GM21367 (cell line): ENCODE measurements at regions not wholly inside any gene's neighbourhood (a gene's known extent, or its start where the extent isn't known, plus 50 kb on each side); places are given as distances from the start of the nearest gene placed in this dataset.

Experiments
- ATAC-seq: cut with Tn5 transposase; IDR thresholded peaks from one replicate; pipeline ENCODE4 v1.9.1; 2021; ENCODE audit not compliant: unreplicated experiment

DNA sequence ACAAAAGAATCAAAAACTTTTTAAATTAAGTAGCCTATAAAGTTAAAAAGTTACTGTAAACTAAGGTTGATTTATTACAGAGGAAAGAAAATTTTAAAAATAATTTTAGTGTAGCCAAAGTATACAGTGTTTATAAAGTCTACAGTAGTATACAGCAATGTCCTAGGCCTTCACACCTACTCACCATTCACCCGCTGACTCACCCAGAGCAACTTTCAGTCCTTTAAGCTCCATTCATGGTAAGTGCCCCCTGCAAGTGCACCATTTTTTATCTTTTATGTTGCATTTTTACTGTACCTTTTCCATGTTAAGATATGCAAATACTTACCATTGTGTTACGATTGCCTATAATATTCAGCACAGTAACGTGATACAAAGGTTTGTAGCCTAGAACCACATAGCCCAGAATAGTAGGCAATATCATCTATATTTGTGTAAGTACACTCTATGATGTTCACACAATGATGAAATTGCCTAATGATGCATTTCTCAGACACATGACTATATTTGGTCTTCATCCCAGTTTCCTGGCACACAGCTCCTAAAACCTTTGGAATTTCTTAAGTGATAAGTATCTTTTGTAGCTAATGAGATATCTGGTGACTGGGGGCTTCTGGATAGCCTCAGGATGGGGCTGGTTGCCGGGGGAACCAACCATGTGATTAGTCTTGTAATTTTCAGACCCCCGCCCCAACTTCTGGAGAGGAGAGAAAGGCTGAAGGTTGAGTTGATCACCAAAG lies 111.0 kb downstream of the MRPL14 start:
- ATAC-seq = no peak

DNA sequence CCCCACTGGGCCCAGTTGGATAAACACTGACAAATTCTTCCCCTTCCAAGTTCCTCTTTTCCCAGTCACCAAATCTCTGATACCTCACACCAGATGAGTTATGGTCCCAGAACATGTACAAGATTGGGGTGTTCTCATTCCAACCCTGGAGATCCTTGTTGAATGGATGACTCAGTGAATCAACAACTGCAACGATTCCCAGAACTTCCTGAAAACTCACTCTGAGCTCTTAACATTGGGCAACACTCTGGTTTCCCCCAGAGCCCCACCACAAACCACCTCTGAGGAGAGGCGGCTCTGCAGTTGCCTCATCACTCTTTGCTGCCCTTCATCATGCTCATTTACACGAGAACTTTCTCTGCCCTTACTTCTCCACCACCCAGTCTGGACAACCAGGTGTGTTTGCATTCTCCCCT lies 115.2 kb downstream of the MRPL14 start:
- ATAC-seq = no peak

DNA sequence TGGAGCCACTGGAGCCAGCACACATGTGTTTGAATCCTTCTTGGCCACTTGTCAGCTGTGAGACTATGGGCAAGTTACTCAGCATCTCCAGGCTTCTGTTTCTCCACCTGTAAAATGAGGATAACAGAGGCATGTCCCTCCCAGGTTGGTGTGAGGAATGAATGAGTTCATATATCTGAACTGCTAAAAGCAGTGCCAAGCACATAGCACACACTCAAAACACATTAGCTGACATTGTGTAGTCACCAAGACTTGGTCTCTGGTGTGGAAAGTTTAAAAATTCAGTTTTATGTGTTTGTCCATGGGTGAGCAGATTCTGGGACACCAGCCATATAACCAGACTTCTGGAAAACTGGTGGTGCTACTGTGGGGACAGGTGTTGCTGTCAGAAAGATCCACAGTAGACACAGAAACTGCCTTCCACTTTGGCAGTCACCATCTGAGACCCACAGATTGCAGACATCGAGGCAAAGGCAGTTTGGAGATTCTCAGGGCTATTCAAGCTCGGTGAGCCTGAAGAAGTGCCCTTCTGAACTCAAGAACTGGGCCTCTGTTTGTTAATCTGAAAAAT lies 115.8 kb downstream of the MRPL14 start:
- no peak for ATAC-seq

DNA sequence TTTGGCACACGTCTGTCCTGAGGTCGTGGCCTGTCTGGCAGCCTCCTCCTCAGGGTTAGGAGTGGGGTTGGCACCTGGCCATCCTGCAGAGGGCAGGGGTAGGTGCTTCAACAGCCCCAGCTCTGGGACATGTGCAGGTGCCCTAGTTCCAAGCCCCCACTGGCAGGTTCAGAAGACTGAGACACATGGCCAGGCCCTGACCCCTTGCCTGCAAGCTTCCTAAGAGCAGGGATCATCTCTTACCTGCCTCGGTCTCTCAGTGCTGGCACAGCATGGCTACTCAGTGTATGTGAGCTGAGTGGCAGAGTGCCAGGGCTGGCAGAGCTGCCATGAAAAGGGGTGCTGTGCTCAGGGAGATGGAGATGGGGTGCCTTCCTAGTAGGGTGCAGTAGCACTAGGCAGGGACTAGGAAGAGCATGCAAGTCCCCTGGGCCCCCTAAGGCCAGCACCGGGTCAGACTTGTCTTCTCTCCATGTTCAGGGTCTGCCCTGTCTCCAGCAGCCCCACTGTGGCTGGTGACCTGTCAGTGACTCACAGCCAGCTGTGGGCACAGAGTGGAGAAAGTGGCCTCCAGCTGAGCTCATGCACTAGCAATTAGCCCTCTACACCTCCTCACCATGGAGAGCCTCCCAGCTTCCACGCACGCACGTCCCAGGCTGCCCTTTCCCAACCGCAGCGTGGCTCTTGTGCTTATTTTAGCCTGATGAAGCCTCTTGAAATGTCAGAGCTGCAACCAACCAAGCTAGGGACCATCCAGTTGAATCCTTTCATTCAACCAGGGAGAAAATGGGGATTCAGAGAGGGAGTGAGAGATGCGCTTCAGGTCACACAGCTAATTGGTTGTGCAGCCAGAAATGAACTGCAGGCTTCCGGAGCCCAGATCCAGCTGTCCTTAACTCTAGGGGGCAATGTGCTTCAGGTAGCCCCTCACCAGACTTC lies 116.6 kb downstream of the MRPL14 start:
- ATAC-seq = no peak

DNA sequence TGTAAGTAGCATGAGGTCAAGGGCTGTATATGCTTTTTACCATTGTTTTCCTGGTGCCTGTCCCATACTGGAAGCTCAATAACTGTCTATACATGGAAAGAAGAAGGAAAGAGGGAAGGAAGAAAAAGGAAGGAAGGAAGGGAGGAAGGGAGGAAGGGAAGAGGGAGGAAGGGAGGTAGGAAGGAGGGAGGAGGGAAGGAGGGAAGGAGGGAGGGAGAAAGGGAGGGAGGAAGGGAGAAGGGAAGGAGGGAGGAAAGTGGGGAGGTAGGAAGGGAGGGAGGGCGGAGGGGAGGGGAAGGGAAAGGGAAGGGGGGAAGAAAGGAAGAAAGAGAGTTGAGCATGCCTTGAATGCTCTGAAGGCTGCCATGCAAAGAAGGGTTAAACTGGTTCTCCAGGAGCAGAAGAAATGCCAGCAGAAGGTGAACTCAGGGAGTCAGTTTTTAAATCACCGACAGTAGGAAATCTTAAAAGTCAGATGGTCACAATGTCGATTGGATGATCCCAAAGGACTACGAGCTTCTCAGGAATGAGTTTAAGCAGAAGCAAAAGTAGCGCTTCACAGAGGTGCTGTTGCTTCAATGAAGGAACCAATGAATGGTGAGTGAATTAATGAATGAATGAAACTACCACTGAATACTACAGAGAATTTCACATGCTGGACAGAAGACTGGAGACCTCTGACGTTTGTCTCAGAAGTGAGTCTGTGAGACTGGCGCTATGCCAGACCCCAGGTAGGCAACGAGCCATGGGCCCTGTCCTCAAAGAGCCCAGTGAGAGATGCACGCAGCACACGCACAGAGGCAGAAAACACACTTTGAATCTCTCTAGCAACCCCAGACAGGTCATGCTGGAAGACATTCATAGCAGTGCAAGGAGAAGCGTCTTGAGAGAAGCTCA lies 117.6 kb downstream of the MRPL14 start:
- no peak for ATAC-seq

DNA sequence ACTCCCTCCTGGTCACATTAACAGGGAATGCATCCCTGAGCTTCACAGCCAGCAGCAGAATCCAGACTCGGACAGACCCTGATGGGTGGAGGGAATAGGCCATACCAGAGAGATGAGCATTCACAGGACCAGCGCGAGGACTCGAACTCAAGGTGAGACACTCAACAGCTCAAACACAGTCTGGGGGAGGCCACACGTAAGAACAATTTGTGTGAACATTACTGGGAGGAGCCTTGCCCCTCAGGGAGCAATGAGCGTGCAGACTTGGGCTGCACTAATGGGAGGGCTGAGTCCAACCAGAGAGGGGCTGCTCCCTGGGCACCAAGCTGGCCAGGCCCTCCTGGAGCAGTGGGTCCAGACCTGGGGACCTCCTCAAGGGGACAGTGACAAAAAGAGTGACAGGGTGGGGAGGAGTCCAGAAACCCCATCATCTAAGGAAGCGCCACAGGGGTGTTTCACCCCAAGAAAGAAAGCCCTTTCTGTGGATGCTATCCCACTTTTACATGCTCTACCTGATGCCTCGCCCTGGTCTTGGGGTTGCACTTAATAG lies 118.4 kb downstream of the MRPL14 start:
- ATAC-seq = no peak

DNA sequence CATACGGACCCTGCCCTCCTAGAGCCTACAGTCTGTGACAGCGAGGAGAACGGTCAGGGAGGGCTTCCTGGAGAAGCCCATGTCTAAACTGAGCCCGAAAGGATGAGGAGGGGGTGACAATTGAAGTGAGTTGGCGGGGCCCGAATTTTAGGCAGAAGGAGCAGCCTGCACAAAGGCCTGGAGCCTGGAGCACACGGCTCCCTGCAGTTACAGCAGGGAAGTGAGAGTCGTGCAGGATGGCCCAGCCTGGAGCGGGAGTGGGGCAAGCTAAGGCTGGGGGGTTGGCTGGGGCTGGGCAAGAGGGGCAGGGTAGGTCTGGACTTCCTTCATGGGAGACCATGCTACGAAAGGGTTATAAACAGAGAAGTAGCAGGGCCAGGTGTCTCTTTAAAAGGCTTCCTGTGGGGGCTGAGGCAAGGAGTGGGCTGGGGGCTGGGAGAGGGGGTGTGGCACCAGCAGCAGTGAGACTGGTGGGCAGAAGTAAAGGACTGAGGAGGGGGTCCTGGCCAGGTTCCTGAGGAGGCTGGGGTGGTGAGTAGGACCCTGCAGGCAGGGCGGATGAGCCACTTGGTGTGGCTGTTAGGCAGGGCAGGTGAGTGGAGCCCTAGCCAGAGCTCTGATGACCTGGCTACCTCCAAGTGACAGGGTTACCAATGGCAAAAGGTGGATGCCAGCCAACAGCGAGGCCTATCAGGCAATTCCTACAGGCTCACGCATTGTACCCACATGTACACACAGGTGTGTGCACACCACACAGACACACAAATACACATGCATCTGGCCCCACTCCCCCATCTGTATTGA lies 119.2 kb downstream of the MRPL14 start:
- no peak for ATAC-seq

DNA sequence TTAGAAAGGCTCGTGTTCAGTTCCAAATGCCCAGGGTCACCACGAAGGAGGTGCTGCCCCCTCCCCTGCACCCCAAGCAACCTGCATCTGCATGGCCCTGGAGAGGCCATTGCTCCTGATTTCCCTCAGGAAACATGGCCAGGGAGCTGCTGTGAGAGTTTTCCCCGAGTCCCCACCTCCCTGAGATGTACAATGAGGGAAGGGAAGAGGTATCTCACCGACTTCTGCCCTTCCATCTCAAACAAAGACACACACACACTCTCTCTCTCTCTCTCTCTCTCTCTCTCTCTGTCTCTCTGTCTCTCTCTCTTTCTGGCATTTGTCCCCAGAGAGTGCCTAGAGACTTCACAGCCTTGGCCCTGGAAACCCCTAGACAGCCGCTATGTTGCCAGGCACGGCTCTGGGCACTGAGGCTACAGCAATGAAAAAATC lies 120.4 kb downstream of the MRPL14 start:
- no peak for ATAC-seq

DNA sequence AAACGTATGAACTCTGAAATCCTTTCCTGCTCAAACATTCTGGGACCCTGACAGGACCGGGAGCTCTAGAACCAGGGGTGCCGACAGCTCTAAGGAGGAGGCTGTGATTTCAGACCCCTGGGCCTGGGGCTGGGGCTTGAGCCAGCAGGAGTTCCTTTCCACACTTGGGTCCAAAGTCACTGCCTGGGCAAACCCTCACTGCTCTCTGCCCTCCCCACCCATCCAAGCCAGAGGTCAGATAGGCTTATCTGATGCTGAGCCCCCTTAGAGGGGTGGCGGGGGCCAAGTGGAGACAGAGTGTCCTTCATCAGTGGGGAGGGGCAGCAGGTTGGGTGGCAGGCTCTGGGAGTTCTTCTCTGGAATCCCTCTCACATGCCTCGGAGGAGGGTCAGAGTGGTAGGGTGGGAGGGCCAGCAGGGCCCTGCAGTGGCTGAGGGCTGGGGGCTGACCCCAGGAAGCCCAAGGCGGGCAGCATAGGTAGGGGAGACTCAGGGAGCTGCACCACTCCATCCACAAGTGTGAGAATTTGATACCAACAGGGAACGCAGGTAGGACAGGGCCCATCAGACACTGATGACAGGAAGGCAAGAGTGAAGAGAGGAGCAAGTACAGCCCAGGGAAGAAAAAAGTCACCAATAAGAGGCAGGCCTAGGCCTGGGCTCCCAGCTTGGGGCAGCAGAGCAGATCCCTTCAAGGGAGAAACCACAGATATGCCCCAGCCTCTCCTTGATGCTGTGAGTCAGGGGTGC lies 121.0 kb downstream of the MRPL14 start:
- ATAC-seq = no peak

DNA sequence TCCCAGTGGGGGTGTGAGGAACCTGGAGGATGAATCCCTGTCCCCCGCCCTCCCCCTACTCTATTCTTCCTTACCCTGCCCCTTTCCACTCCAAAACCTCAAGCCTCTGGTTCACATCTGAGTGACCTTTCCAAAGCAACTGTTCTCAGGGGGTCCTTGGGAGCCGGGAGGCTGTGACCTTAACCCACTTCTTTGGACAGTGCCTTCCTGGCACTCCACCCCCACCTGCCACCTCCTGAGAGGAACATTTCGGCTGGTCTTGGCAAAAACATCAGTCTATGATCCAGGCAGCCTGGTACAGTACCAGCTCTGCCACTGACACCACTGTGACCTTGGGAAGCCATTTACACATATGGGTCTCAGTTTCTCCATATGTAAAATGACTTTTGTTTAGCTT lies 121.7 kb downstream of the MRPL14 start:
- ATAC-seq = no peak

DNA sequence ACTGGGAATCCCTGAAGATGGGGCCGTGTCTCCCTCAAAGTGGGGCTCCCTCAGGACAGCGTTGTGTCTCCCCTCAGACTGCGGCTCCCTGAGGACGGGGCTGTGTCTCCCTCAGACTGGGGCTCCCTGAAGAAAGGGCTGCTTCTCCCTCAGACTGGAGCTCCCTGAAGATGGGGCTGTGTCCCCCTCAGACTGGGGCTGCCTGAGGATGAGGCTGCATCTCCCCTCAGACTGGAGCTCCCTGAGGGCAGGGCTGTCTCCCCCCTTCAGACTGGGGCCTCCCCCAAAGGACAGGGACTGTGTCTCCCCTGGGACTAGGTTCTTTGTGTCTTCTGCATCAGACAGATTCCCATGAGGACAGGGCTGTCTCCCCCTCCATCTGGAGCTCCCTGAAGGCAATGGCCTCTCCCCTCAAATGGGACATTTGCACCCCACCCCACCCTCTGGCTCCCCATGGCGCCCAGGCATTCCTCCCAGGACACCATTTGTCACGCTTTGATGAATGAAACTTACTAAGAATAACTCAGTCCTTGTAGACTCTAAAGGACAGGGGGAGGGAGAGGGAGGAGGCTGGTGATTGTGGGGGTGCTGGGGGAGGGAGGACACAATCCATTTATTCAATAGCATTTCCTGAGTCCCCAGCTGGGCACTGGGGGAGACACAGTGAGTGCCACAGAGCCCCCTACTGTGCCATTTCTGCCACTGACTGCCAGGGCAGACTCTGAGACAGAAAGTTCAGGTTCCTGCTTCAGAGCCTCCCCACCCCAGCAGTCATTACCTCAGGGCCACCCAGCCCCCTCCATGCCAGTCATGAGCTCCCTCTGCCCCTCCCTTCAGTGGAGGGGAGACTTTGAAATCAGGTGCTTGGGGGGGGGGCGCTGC lies 122.4 kb downstream of the MRPL14 start:
- ATAC-seq = no peak

DNA sequence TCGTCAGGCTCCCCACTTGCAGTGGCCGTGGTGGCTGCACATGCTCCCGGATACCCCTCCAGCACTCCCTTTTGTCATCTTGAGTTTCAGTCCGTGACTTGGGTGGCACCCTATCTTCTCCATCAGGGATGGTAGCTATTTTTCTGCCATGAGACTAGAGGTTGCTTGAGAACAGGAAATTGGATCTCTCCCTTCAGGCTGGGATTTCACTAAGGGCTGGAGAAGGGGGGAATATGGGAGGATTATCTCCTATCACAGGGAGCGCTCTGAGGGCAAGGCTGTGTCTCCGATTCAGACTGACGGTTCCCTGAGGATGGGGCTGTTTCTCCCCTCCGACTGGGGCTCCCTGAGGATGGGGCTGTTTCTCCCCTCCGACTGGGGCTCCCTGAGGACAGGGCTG lies 123.1 kb downstream of the MRPL14 start:
- no peak for ATAC-seq

DNA sequence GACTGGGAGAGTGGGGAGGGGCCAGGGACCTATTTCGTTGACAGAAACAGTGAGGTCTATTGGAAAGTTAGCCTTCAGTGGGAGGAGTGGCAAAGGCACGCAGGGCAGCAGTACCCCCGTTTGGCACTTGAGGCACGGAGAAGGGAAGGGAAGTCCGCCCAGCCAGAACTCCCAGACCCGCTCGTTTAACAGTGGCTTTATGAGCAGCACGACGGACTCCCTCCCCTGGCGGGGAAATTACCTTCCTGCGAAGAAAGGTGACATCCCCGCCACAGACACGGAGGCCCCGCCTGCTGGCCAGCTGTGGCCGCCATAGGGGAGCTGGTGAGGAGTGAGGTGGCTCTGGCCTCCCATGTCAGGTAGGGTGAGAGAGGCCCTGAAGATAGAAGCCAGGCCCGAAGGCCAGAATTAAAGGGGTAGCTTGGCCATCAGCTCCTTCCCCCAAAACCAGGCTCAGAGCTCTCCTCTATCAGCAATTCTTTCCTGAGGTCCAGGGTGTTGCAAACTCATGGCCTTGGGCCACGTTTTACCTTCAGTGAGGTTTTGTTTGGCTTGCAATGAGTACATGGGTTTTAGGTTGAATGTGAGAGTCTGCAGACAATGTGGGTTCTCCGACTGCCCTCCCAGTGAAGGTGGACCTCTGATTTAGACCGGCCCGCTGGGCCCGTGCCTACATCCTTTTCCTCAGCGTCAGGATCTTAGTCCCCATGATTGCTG lies 123.7 kb downstream of the MRPL14 start:
- ATAC-seq = no peak

DNA sequence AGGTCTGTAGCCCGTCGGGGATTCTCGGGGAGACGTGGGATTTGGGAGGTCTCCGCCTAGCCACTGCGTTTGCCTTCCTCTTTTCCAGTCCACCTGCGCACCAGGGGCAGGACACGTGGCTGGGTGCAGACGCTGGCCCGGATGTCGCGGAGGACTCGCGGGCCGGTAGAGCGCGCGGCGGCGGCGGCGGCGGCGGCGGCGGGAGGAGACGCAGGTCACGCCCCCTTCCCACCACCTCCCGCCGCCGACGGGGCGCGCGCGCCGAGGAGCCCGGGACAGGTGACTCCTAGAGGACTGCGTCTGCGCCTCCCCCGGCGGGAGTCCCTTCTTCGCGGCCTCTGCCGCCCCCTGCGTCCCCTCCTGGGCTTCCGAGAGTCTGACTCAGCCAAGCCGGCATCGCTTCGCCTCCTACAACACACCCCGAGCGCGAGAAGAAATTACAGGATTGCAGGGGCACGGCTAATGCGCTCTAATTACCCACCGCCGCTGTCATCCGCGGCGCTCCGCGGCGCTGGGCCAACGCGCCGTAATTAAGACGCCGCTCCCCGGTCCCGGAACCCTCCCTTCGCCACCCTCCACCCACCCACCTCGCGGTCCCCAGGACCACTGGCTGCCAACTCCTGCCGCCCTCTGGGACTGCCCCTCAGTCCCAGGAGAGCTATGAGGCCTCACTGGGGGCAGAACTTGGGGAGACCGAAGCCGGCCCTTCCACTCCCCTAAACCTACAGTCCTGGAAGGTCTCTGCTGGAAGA lies 124.5 kb downstream of the MRPL14 start:
- ATAC-seq = no peak

DNA sequence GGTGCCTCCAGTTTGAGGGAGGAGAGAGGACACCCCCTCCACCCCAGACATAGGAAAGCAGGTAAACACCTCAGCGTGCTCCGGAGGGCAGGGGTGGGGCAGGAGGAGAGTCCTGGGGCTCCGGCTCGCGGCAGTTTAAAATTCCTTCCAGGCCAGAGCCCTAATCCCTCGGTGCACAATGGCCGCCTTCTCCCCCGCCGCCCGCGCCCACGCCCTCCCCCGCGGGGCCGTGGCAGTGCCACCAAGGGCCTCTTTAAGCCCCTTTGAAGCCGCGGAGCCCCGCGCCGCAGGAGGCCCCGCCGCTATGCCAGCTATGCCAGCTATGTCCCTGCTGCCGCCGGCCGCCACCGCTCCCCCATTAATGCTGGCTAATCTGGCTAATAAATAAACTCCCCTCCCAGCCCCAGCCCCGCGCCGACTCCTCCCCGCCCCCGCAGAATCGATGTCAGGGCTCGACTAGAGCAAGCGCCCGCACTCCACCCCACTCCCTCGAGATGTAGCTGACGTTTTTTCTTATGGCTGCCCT lies 125.1 kb downstream of the MRPL14 start:
- ATAC-seq = no peak

DNA sequence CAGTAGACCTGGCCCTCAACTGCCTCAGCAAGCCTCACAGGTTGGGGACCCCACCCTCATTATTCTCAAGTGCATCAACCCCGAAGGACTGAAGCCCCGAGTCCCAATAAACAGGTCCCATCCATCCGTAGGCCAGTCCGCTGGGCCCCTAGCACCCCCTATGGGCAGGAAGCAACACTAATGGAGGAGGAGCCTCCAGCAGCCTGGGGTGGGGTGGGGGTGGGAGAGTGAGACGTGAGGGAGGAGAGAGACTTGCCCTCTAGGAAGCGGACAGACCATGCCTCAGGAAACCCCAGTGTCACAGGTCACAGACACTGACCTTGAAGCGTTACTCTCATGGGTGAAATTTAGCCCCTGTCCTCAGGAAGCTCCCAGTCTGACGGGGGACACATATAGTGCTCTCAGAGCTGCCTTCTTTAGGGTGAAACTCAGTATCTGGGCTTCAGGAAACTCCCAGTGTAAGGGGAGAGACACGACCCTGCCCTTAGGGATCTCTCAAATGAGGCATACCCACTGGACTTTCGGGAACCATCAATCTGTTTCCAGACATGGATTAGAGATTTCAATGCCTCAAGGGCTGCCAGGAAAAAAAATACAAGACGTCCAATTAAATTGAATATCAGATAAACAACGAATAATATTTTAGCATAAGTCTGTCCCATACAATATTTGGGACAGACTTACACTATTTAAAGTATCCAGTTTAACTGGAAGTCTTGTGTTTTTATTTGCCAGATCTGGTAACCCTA lies 125.8 kb downstream of the MRPL14 start:
- no peak for ATAC-seq
